A172 (cell line): ENCODE measurements at regions not wholly inside any gene's neighbourhood (a gene's known extent, or its start where the extent isn't known, plus 50 kb on each side); places are given as distances from the start of the nearest gene placed in this dataset.
"Not testable (repeated sequence)": the region's sequence is repeated elsewhere in the genome, so short reads cannot be mapped to it uniquely, and the experiment has no call there.

Experiments
- DNase-seq: peaks from one replicate; pipeline ENCODE4 v3.0.0-alpha.2; 2015; ENCODE audit warnings: low spot score

DNA sequence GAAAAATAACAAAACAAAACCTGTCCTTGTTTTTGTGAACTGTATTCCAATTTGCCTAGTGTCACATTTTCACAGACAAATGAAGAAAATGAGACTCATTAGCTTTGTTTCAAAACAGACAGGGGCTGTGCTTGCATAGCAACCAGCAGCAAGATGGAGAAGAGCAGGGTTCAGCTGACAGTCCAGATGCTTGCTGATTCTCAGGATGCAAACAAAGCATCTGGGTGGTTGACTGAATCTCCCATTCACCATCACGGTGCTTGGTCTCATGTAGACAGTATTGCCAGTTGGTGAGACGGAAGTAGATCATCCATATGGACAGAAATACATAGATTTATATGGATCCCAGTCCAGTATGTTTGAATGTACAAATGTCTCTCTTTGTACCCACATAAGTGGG, 326.8 kb downstream of the CCDC85A start:
- no peak for DNase-seq

DNA sequence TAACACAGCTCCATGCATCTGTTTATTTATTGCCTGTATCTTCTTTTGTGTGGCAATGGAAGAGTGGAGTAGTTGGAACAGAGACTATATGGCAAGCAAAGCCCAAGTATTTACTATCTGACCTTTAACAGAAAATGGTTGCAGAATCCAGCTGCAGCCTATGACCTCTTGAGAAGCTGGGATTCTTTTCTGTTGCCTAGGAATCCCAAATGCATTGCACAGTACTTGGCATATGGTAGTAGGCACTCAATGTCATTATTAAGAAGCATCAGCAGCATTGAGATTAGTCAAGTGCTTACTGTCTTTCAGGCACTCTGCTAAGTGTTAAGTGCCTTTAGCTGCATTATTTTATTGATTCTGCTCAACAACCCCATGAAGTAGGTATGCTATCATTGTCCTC, 331.6 kb downstream of the CCDC85A start:
- no peak for DNase-seq

DNA sequence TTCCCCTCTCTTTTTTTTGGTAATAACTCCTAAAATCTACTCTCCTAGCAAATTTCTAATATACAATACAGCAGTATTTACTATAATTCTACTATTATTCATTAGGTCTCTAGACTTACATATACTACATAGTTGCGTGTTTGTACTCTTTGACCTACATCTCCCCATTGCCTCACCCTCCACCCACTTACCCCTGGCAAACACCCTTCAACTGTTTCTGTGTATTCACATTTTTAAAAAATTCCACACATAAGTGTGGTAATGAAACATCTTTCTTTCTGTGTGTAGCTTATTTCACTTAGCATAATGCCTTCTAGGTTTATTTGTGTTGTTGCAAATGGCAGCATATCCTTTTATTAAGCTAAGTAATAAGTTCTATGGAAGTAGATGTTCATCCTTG, 336.0 kb downstream of the CCDC85A start:
- no peak for DNase-seq

DNA sequence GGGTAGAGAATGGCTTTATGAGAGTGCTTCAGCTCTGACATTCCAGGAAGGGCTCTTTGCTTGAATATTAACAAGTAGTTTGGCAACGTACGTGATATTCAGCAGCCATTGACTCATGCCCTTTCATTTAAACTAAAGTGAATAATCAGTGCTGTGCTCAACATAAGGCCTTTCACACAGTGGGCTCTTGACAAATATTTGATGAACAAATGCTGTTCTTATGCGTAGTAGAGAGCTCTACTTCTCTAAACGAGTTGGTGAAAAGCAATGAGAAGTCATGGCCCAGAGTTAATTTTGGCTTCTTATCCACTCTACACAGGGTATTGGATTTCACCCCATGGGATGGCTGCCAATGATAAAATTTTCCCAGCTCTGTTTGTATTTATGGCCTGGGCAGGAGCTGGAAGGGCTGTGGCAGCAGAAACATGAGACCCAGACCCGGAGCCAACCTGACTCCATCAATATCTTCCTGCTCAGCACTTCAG, 338.9 kb downstream of the CCDC85A start:
- no peak for DNase-seq

DNA sequence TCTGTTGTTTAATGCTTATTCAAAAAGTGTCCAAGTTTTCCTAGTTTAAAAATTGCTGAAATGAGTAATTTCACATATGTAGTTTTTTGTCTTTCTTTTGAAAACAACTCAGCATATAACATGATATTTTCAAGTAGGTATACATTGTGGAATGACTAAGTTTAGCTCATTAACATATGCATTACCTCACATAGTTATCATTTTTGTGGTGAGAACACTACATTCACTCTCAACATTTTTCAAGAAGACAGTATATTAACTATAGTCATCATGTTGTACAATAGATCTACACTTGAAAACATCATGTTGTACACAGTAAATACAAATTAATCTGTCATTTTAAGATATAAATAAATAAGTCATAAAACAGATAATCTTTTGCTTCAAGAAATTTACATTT, 340.0 kb downstream of the CCDC85A start:
- no peak for DNase-seq

DNA sequence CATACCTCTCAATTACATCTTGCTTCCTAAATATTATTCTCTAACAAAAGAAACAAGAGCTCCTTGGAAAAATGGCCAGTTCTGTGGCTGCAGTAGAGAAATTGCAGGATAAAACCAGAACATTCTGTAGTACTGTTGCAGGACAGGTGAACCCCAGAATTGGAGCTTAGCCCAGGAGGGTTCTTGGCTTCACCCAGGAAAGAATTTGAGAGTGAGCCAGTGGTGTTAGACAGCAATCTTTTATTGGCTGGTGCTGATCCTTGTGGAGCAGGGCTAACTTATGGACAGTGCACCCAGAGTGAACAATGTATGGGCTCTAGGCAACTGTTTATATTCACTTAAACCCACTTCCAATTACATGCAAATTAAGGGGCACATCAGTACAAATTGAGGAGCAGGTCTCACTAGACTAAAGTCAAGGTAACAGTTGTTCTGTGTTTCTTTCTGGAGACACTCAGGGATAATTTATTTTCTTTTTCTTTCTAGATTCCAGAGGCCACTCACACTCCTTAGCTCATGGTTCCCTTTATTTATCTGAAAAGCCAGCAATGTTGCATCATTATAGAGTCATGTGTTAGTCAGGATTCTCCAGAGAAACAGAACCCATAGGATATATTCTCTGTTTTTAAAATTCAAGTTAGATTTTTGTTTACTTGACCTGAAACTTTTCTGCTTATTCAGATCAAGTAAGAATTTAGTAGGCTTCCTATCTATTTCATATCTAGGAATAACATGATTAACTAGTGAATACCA, 348.1 kb downstream of the CCDC85A start:
- DNase-seq = no peak

DNA sequence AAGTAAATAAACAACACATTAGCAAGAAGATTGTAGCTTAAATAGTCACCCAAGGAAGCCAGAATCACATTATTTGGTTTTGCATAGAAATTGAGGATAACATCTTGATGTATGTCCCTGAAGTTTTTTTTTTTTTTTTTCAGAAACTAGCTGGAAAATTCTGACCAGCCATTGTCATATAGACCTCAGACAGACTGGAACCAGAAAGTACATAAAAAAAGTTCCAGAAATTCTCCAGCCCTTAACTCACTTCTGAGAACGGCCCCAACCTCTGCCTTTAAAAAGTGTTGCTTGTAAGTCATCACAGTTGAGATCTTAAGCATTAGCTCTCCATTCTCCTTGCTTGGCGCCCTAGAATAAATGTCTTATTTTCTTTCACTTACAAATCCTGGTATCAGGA, 350.5 kb downstream of the CCDC85A start:
- DNase-seq = peak; percentile 29

DNA sequence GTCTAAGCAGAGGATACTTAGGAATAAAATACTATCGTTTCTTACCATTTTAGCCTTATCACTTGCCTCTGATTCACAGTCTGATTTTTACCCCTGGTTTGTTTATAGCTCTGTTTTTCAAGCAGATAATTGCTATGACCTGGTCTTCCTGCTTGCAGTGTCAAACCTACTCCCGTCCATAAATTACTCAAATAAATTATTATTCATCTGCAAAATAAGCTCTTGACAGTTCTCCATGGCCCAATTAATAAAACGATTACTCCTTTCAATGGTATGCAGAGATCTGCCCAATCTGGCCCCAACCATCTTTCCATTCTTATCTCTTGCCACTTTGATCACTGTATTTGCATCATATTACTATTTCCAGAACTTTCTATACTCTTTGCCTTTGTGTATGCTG, 354.0 kb downstream of the CCDC85A start:
- no peak for DNase-seq

DNA sequence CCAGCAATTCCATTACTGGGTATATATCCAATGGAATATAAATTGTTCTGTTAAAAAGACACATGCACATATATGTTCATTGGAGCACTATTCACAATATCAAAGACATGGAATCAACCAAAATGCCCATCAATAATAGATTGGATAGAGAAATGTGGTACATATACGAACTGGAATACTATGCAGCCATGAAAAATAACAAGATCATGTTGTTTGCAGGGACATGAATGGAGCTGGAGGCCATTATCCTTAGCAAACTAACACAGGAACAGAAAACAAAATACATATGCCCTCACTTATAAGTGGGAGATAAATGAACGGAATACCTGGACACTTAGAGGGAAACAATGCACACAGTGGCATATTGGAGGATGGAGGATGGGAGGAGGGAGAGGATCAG, 355.8 kb downstream of the CCDC85A start:
- DNase-seq = no peak

DNA sequence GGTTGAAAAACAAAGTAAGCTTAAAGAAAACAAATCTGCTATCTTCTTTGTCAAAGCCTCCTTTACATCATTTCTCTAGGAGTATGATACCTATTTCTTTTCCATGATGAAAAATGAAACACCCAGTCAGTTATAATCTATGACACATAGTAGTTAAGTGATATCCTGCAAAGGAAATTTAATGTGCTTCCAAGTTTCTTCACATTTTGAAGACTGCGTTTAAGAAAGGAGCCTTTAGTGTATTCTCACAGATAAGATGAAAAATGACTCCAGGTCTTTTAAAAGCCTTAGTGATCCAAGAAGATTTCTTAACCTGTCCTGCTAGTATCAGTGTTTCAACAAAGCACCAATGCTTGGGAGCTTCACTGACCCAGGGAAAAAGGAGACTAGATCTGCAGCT, 356.7 kb downstream of the CCDC85A start:
- DNase-seq = no peak

DNA sequence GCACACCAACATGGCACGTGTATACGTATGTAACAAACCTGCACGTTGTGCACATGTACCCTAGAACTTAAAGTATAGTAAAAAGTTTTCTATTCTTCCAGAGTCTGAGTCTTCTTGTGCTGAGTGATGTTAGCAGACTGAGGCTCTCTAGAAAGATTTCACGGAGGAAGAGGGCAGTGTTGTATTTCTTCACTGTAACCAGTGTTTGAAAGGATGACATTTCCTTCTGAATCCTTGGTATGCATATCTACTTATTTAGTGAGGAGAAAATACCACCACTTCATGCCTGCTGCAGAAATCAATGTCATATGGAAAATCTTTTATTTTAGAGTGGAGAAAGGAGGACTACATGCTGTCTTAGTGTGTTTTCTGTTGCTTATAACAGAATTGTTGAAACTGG, 357.1 kb downstream of the CCDC85A start:
- DNase-seq = no peak

DNA sequence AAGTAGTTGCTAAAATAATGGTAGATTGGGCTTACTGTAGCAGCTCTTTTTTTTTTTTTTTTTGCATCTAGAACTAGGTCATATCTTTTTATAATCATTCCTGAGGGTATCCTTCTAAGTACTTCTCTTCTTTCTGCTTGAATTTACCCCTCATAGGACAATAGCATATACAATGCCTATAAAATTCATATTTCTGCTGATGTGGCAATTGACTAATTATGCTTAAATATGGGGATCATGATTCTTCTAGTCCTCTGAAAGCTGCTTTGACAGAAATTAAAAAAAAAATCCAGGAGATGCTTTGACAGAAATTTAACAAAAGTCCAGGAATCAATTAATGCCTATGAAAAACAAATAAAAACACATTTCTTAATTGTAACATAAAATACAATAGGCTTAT, 358.4 kb downstream of the CCDC85A start:
- DNase-seq = no peak

DNA sequence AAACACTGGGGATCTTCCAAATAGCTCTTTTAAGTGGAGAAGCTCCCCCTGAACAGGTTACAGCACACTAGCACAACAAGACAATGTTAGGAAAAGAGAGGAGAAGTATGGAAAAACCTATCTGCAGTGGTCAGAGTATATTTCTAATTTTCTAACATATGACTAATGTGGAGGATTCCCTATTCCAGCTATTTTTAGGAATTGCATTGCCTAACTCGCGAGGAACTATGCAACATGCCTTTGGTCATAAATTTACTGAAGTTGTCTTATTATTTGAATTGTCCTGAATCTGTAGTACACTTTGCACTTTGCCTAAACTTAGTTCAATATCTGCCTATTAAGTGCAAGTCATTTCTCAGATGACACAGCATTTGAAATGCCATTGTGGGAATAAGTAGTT, 381.4 kb downstream of the CCDC85A start:
- peak; percentile 22 for DNase-seq

DNA sequence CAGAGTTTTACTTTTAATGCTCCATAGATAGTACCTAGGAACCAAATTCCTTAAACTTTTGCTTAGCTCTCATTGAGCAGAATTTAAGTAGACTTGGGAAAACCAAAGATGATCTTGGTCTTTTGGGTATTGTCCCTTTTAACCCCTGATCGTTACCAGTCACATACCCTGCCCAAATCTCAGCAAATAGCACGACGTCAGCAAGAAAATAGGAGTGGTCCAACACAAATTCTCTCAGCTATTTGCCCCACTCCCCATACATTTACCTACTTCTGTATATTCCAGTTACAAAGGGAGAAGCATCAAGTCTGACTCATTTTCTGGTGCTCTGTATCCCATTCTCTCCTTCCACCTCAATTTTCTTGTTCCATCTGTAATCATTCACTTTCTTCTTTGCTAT, 387.3 kb downstream of the CCDC85A start:
- no peak for DNase-seq

DNA sequence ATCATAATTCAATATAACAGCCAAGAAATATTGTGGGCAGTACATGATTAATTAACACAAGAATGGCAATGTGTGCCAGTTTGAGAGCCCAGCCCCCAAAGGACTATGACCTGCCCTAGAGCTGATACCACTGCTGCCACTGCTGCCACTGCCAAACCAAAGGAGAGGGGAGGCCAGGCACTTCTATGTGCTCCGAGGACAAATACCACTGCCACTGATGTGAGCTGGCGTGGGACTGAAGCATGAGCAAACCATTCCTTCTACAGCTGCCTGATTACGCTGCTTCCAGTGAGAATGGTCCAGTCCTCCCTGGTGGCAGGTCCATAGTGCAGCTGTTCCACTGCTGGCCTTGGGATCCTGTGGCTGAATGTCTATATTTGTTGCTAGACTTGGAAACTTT, 392.2 kb downstream of the CCDC85A start:
- DNase-seq = no peak

DNA sequence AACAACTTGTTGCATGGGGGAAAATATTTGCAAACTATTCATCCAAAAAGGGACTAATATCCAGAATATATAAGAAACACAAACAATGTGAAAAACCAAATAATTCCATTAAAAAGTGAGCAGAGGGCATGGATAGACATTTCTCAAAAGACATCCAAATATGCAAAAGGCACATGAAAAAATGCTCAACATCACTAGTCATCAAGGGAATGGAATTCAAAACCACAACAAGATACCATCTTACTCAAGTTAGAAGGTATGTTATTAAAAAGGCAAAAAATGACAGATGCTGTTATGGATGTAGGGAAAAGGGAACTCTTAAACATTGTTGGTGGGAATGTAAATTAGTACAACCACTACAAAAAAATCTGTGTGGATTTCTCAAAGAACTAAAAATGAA, 396.5 kb downstream of the CCDC85A start:
- DNase-seq = peak; percentile 81

DNA sequence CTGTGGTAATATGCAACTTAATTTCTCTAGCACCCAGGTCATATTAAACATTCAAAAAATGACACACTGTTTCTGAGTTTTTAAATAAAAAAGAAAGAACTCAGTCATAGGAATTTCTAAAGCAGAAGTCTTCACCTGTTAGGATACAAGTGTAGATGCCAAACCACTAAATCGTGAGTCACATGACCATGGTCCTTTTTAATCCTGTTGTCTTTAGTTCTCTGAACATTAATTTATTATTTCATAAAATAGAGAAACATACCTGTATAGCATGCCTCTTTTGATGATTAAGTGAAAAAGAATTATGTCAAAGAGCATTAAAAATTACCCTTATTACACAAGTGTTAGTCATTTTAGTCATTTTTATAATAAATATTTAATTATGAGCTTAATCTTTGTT, 398.8 kb downstream of the CCDC85A start:
- peak; percentile 42 for DNase-seq

DNA sequence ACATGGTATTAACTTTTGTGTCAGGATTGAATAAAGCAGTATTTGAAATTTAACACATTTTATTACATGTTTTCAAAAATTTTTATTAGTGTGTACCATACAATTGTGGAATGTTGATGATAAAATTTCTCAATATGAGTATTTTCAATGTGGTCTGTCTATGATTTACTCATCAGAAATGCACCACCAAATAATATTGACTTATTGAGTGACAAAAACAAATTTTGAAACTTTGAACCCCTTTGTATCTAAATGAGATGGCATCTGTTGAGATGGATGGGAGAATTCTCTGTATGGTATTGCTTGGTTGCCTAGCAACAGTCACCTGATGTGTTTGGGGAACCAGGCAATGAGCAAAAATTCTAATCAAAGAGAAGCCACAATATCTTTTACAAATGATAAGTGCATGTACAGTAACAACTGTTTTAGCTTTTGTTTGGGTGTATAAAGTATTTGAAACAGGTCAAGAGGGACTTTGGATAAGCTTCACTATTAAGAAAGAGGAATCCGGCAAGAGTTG, 400.1 kb downstream of the CCDC85A start:
- no peak for DNase-seq

DNA sequence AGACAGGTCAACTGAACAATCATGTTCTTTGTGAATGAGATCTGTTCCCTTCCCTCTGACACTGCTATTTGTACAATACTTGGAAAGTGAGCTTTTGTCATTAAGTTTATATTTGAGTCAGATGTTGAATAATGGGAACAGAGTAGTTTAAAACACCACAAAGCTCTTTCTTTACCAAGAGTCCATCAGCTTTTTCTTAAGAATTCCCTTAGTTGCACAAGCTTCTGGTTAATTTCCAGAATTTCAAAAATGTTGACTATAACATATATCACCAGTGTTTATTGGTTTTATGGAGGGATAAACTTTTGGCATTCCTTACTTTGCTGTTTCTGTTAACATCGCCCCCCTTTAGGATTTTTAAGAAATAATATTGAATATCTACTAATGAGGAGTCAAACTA, 403.7 kb downstream of the CCDC85A start:
- DNase-seq = peak; percentile 4

DNA sequence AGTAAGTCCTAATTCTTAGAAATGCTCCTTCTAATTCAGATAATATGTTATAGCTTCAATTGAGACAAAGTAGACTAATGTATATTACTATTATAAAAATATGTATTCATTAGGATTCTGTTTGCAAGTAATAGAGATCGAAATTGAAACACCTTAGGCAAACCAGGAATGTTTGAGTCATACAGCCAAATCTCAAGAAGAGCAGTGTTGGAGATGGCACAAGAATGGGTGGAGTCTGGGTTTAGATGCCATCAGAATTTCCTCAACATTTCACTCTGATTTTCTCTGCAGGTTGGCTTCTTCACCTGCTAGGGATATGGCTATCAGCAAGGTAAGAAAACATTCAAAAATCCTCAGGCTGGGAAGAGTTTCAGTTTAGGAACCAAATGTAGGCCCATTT, 405.4 kb downstream of the CCDC85A start:
- DNase-seq = no peak

DNA sequence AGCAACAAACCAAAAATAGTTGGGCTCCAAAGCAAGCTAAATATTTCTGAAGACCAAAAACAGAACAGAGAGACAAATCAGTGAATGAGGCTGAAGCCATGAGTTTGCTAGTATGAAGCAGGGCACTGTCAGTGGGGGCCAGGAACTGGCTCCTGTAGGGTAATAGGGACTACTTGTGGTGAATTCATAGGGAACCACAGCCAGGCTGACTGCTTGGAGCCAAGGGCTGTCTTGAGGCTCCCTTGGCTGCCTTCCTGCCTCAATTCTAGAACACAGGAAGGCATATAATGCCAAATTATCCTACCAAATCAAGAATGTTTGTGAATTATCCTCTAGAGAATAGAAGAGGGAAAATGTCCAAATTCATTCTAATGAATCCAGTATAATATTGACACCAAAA, 406.0 kb downstream of the CCDC85A start:
- DNase-seq = no peak

DNA sequence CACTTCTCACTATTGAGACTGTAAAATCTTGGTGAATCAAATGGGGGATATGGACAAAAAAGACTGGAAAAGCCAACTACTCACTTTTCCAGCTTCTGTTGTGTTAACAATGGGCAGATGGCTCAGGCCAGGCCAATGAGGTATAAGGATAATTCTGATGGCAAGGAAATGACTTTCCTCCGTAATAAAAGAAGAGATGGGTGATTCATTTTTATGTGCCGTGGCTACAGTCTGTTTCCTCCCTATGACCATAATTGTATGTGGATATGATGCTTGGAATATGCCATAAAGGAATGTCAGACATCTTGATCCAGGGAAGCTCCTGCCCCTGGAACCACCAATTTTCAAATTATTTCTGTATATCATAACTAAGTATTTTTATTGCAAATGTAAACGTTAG, 406.8 kb downstream of the CCDC85A start:
- no peak for DNase-seq

DNA sequence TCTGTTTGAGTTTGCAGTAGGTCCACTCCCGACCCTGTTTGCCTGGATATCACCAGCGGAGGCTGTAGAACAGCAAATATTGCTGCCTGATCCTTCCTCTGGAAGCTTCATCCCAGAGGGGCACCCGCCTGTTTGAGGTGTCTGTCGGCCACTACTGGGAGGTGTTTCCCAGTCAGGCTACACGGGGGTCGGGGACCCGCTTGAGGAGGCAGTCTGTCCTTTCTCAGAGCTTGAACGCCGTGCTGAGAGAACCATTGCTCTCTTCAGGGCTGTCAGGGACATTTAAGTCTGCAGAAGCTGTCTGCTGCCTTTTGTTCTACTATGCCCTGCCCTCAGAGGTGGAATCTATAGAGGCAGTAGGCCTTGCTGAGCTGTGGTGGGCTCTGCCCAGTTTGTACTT, 422.3 kb downstream of the CCDC85A start:
- not testable (repeated sequence) for DNase-seq

DNA sequence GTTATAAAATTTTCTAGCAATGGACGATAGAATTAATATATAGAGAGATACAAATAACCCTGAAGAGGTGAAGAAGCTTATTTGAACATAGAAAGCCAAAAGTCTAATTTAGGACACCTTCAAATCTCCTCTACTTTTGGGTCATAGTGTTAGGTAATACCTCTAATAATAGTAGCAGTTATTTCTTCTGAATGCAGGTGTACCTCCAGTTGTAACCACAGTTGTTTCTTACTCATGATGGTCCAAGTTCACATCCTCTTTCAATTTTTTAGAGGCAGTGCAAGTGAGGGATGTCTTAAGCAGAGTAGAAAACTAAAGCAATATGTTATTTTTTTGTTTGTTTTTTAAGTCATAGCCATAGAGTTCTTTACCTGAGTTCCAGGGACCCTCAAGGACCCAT, 429.5 kb downstream of the CCDC85A start:
- DNase-seq = no peak
